ENCODE measurements at regions not wholly inside any gene's neighbourhood (a gene's known extent, or its start where the extent isn't known, plus 50 kb on each side); places are given as distances from the start of the nearest gene placed in this dataset.
"Not testable (repeated sequence)": the region's sequence is repeated elsewhere in the genome, so short reads cannot be mapped to it uniquely, and the experiment has no call there.

DNA sequence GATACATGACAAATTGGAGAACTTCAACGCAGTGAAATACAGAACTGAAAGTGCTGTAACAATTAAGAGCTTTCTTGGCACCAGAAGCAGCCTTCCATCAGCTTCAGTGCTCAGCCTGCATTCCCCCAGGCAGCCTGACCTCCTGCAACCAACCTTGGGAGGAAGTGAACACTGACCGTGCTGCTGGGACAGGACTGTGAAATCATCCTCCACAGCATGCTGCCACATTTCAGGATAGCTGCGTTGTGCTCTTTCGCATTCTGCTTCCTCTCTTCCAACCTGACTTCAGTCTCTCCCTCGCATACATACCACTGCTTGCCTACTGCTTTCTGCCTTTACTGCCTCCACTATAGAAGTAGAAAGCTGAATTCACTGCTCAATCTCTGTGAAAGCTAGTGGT lies 388.6 kb downstream of the RWDD3 start:
- DNase-seq: no peak

DNA sequence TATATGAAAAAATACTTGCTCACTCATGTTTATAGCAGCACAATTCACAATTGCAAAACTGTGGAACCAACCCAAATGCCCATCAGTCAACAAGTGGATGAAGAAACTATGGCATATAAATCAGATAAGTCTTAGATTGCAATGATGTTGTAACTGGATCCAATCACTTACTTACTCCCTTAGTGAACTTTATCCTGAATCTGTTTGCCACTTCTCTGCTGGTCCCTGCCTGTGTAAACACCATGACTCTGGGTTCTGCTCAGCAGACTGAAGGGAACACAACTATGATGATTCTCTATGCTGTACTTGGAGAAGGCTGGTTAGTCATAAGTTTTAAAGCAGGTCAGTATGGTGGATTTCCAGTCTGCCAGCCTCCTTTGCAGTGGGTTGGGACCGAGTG lies 391.2 kb downstream of the RWDD3 start:
- DNase-seq: no peak

DNA sequence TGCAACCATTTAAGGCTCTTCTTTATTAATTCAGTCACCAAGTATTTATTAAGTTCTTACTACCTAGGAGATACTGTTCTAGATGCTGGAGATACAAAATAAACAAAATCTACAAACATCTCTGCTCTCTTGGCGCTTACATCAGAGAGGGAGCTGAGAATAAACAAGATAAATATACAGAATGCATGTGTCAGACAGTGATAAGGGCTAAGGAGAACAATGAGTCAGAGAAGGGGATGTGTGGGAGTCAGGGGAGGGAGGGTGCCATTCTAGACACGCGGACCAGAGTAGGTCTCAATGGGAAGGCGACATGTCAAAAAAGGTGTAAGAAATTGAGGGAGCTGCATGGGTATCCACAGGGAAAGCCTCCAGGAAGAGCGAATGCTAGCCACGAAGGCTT lies 393.2 kb downstream of the RWDD3 start:
- no peak for DNase-seq

DNA sequence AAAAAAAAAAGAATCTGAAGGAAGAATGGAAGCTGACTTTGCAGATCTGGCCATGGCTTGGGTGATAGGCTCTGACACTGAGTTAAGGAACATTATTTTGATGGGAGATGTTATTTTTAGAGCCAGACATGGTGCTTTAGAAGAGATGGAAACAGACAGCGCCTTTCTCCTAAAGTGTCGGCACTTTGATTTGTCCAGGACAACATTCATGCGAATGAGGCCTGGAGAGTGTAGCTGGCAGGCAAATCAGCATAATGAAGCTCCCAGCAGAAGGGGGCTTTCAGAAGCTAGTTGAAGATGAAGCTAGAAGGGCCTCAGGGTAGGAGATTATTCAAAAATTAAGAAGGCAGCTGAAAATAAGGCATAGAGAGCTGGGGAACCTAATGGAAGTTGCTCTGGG lies 397.7 kb downstream of the RWDD3 start:
- no peak for DNase-seq

DNA sequence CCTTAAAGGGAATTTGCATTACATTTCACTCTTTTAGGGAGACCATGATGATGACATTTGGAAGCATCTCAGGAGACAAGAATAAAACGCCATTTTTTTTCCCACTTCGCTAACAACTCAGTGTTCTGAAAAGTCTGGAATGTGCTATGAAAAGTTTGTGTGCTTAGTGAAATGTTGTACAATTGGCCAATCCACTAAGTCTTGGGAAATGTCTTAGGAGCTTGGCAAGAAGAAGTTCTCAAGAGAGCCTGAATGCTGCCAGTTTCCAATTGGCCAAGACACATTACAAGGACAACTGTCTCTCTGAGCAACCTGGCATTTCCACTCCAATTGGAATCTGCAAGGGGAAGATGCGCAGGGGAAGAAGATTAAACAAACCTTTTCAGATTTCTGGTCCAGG lies 401.8 kb downstream of the RWDD3 start:
- no peak for DNase-seq

DNA sequence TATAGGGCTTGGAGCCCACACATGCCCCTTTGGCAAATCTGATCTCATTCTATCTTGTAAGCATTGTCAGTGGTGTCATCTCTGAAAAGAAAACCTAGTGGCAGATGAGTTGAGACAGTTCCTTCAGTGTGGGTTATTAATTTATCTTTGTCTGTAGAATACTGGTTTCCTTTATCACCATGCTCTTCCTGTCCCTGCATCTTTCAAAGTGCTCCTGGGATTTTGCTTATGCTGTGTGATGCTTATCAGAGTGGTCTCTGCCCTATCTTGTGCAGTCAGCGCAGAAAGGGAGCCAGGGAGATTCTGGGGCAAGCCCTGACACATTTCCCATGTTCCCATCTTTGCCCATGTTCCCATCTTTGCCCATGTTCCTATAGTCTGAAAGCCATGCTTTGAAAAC lies 402.9 kb downstream of the RWDD3 start:
- DNase-seq: no peak

DNA sequence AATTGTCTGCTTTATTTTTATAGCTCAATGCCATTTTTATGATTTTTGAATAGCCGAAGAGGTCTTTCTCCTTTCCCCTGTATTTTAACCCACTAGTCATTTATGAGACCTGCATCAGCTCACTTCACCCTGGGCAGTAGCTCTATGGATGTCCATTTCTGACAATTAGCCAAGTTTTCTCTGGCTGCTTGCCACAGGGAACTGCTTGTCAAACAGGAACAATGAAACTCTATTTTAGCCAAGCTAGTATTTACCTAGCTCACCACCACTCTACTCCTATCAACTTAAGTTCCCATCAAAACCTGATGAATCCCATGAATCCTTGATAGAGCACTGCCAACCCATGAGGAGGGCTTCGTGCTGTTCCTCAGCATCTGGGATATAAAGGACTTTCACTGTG lies 406.7 kb downstream of the RWDD3 start:
- peak; percentile 22 for DNase-seq

DNA sequence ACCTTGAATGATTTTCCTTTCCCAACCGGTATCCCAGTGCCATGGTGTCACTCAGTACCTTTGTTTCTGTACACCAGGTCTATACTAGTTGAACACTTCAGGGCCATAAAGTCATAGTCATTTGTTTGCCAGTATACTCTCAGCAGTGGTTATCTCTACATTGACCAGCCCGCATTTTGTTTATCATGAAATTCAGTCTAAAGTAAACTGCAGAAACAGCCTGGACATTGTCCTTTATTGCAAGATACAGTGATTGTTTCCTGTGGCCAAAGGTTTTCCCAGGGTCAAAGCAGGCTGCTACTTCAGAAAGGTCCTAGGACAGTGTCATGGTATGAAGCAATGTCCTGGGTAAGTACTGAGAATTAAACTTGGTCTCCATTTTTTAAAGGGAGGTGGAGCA lies 407.4 kb downstream of the RWDD3 start:
- DNase-seq: no peak

DNA sequence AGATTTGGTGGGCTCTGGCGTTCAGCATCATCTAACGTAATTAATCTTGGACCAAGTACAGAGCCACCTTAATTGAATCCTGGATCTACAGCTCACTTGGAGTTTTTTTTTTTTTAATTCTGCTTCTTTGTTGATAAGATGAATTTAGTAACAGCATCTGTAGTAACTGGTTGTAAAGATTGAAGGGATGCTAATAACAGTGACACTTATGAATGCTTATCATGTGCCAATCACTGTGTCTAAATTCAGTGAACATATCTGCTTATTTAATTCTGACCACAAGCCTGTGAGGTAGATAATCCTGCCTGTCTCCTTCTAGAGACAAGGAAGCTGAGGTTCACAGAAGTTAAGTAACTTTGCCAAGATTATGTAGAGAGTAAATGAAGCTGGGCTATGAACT lies 408.0 kb downstream of the RWDD3 start:
- DNase-seq: no peak

DNA sequence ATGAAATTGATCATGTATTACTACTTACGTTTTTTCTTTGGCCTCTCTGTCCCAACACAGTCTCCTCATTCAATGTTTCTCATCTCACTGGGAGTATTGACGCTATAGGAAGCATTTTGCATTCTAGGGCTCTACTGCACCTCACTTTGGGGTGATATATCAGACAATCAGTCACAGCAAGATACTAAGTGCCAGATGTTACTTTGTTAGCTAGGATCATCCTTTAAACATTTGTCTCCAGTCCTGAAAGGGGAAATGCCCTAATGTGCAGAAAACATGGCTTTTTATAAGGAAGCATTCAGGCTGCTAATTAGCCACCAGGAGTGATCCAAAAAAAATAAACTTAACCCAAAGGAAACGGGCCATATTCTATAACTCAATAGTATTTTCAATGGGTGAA lies 409.1 kb downstream of the RWDD3 start:
- no peak for DNase-seq

DNA sequence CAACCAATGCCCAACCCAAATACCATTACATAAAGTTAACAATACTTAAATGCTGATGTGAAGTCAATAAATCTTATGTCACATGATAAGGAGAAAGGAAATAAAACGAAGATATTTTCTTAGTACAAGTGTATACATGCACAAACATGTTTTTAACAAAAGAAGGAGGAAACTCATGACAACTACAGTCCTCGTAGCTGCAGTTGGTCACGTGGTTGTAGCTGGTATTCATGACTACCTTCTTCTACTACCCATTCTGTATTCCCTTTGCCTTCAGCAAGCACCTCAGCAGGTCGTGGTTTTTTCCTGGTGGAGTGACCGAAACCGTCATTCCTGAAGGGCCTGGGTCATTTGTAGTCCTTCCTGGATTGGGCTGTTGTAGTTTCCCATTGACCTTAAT lies 411.1 kb downstream of the RWDD3 start:
- DNase-seq: not testable (repeated sequence)

DNA sequence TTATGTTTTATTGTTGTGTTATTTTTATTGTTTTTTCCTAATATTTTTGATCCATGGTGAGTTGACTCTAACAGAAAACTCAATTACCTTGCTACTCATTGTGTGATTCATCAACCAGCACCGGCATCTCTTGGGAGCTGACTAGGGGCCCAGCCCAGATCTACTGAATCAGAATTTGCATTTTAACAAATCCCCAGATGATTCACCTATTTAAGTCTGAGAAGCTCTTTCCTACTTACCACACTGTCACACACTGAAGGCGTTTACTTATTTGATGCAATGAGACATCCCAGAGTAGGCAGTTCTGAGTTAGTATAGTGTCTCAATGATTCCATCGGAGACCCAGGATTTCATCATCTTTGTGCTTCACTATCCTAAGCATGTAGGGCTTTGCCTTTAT lies 416.6 kb downstream of the RWDD3 start:
- no peak for DNase-seq

DNA sequence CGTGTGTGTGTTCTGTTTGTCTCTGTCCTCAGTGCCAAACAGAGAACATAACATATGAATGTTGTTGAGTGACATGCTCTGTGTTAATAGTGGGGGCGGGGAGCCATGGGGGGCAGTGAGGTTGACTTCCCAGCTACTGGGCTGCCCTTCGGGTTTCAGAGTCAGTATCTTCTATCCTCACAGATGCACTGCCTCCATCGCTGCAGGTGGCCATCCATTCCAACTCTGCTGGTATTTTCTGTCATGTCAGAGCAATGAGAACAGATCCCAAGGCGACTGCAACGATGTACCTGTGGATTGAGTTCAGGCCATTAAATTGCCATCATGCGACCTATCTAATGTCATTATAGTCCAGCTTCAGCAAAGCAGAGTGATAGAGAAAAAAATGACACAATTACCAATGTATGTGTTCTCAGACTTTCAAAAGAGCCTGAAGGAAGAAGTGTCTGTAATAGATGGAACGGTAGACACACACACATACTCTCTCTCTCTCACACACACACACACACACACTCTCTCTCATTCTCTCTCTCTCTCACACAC lies 418.5 kb downstream of the RWDD3 start:
- no peak for DNase-seq

DNA sequence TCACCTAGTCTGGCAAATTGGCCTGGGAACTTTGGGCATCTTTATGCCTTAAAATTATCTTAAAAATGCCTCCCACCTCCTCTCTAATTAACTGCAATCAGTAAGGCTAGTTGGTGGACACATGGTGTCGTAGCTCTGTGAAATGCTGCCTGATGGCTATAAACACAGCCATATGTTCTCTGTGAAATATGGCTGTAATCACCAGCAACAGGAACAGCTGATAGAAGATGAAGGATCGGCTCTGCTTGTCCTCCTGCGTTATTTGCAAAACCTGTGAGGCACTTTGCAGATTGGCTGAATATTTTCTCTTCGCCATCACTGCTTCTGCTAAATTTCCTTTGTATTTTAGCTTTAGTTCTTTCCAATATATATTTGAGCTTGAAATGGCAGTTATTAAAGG lies 419.6 kb downstream of the RWDD3 start:
- DNase-seq: no peak

DNA sequence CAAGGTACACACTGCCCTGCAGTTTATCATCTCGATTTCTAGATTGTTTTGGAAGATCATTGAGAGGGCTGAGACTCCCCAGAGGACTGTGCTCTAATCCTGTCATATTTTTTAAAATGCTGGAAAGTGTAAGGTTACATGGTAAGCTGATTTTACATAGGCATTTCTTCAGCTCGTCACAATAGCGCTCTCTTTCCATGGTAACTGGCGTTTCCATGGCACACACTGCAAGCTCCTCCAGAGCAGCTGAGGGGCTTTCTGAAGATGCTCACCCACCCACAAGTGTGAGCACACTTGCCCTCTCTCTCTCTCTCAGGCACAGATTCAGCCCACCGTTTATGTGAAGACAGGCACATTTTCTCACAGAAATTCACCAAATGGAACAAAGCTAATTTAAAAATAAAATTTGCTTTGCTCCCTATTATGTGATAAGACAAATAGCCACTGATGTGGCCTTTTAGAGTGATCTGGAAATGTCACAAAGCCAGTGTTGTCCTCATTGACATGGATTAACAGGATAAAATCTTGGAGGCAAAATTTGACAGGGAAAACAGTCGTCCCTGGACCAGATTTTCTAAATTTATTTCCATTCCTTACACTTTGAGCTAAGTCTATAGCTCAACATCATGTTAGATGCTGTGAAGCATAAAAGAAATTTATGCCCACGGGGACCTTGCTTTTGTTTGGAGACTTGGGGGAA lies 421.5 kb downstream of the RWDD3 start:
- no peak for DNase-seq

DNA sequence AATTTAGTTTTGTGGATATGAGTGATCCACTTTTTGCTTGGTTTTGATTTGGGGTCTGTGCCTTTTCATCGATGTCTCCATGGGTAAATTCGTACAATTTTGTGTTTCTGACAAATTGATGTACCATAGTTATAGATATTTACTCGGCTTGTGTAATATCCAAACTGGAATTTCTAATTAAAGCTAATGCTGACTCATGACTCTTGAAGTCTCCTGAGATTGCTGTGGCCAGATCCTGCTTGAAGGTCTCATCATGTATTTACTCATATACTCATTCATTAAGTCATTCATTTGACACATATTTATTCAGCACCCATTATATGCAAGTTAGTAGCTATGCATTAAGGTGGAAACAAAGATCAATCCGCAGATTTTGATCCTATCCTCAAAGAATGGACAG lies 423.2 kb downstream of the RWDD3 start:
- DNase-seq: no peak

DNA sequence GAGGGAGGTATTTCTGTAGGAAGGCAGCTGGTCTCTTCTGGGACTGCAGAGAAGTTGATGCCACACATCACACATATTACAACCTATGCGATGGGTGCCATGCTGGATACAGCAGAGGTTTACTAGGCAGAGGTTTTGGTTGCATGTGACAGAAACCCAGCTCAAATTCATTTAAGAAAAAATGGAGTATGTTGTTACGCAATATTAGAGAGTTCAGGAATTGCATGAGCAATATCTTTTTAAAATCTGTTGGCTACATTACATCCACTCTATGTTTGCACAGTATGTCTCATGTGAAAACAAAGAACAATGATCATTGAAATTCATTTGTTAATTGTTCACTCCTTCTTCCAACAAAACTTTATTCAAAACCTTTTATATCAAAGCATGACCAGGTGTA lies 425.2 kb downstream of the RWDD3 start:
- no peak for DNase-seq

DNA sequence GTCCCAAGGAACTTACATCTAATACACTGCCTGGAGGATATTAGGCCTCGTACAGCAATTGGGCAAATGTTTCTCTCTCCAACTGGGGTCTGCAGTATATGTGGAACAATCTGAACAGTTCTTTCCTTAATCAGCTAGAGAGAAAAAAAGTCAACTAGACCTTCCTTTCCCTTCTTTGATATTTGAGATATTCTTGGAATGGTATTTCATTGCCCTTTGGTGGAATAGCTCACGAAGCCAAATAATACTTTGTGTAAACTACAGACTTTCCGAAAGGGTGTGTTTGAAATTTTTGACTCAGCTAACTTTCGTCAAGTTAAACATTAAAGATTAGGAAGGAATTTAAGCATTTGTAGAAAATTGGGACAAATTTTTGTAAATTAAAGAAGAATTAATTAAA lies 425.6 kb downstream of the RWDD3 start:
- DNase-seq: no peak

DNA sequence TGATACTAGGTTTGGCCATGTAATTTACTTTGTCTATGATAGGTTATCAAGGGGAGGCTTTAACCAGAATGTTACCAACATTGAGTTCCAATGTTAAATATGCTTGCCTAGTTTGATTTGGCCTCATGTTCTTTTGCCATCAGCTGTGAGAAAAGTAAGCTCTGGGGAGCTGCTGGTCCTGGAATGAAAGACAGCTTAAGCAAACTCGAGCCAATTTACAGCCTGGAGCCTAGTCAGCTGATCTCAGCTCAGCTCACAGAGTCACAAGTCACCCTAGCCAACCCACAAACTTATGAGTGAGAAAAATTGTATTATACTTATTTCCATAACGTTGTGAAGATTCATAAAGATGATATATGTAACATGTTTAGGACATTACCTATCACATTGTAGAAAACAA lies 426.7 kb downstream of the RWDD3 start:
- DNase-seq: no peak

DNA sequence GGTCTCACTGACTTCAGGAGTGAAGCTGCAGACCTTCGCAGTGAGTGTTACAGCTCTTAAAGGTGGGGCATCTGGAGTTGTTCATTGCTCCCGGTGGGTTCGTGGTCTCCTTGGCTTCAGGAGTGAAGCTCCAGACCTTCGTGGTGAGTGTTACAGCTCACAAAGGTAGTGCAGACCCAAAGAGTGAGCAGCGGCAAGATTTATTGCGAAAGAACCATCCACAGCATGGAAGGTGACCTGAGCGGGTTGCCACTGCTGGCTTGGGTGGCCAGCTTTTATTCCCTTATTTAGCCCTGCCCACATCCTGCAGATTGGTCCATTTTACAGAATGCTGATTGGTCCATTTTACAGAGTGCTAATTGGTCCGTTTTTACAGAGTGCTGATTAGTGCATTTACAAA lies 429.5 kb downstream of the RWDD3 start:
- not testable (repeated sequence) for DNase-seq

DNA sequence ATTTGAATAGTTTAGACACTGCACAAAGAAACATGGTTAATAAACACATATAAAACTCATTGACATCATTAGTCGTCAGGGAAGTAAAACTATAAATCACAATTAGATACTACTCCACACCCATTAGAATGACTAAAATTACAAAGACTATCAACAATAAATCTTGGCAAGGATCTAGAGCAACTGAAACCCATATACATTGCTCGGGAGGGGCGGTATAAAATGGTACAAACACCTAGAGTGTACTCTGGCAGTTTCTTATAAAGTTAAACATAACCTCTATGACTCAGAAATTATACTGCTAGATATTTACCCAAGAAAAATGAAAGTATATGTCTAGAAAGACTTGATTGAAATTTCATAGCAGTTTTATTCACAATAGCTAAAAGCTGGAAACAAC lies 434.2 kb downstream of the RWDD3 start:
- DNase-seq: no peak

DNA sequence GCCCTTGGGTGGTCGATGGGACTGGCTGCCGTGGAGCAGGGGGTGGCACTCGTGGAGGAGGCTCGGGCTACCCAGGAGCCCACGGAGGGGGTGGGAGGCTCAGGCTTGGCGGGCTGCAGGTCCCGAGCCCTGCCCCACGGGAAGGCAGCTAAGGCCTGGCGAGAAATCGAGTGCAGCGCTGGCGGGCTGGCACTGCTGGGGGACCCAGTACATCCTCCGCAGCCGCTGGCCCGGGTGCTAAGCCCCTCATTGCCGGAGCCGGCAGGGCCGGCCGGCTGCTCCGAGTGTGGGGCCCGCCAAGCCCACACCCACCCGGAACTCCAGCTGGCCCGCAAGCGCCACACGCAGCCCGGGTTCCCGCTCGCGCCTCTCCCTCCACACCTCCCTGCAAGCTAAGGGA lies 435.6 kb downstream of the RWDD3 start:
- DNase-seq: not testable (repeated sequence)

DNA sequence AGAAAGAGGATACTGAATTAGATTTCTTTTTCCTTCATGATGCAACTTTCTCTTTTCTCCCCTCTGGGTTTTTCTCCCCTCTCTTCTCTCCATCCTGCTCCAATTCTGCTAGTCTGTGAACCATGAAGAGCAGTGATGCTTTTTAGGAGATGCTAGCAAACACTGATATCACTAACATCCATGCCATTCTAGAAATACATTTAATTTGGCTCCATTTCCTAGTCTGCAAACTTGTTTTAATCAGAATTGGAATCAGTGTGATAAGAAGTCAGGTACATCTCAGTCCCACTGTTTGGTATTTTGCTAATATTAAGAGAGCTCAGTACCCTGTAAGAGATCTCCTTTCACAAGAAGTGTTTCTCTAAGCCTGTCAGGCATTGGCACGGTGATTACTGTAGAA lies 437.1 kb downstream of the RWDD3 start:
- no peak for DNase-seq

DNA sequence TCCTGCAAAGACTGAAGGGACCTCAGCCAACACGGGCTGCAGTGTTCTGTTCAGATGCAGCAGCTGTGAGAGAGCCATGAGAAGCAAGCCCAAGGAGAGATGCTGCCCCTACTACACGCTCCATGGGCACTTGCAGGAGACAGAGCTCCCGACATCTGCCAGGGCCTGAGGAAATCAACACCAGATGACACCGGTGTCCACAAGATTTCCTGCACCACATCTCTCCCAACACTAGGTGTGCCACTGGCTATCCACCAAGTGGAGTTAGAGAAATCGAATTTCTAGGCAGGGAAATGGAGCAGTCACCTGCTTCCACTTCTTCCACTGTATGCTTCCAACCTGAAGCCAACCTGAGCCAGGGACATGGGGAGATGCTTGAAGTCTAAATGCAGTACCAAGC lies 445.3 kb downstream of the RWDD3 start:
- DNase-seq: no peak

DNA sequence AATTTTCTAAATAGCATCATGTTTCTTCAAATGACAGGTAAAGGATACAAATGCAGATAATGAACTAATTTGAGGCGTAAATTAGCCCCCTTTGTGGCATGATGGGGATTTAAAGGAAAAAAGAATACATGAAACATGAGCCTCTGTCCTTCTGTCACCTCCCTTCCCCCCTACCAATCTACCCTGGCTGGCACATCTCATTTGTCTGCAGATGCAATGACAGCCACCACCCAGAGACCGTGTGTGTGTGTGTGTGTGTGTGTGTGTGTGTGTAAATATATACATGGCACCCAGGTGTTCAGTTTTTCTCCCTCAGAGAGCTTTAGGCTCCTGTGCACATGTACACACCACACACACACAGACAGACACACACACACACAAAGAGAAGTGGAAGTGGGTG lies 451.1 kb downstream of the RWDD3 start:
- DNase-seq: no peak

Measured in femur (tissue), 1 donor.